HG02642 (cell line): ENCODE measurements at regions not wholly inside any gene's neighbourhood (a gene's known extent, or its start where the extent isn't known, plus 50 kb on each side); places are given as distances from the start of the nearest gene placed in this dataset.

Experiments
- ATAC-seq: cut with Tn5 transposase; IDR thresholded peaks from one replicate; pipeline ENCODE4 v1.9.1; 2021; ENCODE audit warnings: mild to moderate bottlenecking; ENCODE audit not compliant: unreplicated experiment, poor library complexity

DNA sequence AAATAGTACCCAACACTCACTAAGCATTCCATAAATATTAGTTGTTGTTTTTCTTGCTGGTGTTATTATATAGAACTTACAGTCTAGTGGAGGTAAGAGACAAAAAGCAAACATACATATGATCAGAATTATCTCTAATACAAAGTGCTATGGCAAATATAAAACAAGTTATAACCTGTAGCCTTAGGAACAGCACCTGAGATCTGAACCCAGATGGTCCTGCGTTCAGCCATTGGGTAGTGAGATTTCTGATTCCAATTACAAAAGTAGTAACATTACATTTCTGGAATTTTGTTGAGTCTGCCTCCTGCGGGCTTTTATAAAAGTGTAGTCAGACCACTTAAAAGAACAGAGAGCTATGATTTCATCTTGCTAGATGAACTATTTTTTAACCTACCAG is 242.9 kb upstream of the ZNF462 start:
- ATAC-seq: no peak

DNA sequence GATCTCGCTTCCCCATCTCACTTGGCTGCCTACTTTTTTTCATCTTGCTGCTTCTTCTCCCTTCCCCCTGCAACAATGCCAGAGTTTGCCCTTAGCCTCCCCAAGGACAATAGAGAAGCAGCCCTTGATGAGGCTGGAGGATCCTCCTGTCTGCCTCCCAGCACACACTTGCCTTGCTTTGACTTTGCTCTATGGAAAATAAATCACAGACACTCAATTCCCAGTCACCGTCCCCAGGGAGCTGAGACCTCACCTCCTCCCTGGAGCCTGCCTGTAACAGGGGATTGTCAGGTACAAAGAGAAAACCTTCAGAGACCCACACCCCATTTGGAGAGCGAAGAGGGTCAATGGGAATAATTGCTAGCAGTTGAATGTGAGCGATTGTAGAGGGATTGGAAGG is 242.1 kb upstream of the ZNF462 start:
- ATAC-seq: no peak

DNA sequence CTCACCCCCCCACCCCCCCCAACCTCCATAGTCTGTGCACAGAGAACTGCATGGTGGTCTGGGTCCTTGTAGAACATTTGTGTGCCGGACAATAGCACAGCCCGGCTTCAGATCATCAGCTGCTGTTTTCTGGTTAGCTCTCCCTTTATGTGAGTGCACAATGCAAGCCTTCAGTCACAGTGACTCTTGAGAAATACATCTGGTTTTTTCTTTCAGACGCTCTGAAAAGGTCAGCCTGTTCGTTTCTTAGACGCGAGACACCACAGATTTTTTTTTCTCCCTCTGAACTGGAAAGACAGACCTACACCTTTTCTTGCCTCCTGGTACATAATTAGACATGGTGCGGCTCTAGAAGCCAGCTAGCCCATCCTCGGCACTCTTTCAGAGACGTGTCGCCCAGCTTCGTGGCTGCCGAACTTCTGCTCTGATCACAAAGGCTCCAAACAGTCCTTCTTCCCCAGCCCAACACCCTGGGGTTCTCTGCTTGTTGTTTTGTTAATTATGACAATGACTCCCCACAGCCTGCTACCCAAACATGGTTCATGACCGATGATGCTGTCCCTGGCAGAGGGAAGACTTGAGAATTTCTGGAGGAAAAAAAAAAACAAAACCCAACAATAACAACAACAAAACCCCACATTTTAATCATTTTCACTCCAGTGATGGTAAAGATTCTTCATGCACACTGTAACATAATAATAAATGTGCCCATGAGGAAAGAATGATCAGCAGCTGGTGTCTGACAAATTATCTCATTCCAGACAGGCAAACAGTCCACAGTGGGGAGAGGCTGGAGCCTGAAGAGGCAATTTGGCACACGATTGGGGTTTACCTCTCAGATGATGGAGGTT is 241.4 kb upstream of the ZNF462 start:
- no peak for ATAC-seq

DNA sequence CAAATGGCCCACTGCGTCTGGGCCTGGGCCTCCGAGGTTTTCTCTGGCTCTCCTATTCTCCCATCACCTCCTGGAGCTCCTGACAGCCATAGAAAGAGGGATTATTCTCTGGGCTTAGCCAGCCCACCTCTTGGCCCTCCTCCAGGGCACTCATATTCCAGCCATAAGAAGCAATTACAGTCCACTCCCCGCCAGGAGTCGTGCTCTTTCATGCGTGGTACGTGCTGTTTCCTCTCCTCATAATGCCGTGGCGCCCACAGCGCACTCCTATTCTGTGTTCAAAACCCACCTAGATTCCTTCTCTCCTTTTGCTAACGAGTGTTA is 240.8 kb upstream of the ZNF462 start:
- ATAC-seq: no peak

DNA sequence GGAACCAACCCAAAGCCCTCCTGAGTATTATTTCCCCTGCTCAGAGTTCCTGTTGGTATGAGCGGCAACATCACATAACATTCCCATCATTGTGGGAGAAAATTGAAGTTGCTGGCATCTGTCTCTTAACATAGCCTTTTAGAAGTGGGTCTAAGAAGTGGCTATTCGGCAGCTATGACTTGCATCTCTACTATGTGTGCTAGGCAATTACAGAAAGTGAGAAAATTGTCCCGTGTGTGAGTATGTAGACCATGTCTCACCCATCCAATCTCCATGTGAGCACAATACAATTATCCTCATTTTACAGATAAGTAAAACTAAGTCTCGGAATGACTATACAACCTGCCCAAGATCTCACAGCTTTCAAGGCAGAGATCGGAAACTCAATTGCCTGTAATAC is 239.4 kb upstream of the ZNF462 start:
- ATAC-seq: no peak

DNA sequence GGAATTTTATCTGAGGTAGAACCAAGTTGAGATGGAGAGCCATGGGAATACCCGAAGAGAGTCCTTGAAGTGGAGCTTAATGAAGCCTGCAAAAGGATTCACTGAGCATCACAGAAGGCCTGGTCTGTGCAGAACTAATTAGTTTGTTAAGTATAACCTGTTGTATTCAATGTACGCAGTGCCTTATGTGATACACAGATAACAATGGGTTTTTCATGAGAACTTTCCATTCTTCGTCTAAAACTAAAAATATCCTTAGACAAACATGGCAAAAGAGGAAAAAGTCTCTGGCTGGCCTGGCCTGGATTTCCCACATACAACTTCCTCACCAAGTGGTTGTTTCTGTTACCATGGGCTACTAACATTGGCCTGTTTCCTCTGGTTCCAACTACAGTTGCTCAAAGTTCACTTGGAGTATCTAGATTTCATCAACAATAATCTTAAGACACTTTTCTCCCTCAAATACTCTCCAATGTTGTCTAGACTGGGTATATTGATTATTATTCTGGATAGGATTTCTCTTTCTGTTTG is 237.6 kb upstream of the ZNF462 start:
- ATAC-seq: no peak

DNA sequence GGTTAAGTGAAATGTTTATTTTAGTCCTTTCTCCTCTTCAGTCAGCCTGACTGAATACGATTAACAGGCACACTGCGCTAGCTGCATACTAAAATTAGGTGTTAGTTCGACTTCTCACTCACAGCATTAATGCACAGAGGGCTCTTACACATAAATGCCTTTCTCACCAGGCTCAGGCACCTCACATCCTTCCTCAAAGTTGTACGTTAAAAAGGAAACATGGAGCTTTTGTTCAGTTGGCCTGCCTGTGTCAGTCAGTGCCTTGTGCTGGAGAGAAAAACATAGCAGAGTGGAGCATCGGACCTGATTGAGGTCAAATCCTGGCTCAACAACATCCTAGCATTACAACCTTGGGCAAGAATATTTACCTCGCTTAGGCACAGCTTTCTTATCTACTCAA is 236.0 kb upstream of the ZNF462 start:
- ATAC-seq: no peak

DNA sequence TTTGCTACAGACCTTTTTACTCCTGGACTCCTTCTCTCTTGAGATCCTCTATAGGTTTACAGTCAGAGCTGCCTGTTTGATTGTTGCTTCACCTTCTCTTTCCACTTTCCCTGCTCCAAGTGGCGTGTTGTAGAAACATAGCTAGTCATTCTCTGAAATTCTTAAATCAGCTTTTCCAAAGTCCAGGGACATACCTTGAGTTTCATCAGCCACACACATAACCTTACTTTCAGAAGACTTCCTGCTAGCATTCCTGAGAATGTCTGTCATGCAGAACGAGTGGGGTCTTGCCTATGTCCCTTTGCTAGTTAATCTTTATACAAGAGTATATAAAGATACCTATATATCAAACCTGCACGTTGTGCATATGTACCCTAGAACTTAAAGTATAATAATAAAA is 230.3 kb upstream of the ZNF462 start:
- no peak for ATAC-seq

DNA sequence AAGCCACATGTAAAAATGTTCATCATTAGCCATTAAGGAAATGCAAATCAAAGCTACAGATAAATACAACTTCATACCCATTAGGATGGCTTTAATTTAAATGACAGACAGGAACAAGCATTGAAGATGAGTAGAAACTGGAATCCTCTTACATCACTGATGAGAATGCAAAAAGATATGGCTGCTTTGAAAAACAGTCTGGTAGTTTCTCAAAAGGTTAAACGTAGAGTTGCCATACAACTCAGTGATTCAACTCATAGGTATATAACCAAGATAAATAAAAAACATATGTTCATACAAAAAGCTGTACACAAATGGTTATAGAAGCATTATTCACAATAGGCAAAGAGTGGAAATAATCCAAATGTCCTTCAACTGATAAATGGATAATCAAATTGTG is 228.8 kb upstream of the ZNF462 start:
- ATAC-seq: no peak

DNA sequence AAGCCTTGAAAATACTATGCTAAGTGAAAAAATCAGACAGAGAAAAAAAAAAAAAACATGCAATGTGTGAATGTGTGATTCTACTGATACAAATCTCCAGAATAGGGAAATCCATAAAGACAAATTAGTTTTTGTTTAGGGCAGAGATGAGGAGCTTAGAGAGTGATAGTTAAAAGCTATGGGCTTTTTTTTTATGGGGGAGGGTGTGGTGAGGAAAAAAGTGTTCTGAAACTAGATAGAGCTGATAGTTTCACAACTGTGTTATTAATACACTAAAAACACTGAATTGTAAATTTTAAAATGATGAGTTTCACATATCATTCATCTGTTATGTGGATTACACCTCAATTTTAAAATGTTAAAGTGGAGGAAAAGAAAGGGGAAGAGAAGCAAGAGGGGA is 228.3 kb upstream of the ZNF462 start:
- ATAC-seq: no peak

DNA sequence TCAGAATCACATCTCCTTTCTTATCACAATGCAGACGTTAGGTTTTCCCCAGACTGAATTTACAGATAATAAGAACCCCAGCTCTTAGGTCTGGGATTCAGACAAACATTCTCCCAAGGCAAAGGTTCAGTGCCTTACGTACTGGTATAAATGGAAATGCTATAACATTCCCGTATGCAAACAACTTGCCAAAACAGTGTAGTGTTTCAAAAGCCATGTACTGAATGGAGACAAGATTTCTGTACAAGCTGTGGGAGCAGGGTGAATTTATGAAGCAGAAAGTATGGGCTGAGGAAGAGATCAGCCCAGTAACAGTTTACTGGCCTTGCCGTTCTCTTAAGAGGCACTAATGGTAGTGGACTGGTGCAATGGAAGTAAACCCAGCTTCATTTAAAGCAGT is 225.5 kb upstream of the ZNF462 start:
- ATAC-seq: no peak

DNA sequence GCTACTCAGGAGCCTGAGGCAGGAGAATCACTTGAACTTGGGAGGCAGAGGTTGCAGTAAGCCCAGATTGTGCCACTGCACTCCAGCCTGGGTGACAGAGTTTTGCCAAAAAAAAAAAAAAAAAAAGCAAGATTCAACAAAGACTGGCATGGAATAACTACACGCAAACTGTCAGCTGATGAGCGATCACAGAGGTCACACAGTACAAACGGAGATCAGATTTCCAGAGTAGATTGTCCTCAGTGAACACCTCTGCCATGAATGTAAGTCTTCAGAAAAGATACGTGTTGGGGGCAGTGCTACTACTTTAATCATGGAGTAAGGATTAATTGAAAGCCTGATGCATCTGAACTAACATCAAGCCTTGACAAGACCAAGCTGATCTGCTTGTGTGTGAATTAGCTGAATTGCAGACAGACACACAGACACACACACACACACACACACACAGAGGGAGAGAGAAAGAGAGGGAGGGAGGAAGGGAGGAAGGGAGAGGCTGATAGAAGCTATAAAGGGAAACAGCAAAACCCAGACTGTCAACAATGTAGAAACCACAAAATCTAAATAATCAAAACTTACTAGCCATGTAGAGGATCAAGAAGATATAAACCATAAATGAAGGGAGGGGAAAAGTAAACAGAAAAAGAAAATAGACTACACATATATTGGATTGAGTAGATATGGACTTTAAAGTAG is 222.9 kb upstream of the ZNF462 start:
- no peak for ATAC-seq

DNA sequence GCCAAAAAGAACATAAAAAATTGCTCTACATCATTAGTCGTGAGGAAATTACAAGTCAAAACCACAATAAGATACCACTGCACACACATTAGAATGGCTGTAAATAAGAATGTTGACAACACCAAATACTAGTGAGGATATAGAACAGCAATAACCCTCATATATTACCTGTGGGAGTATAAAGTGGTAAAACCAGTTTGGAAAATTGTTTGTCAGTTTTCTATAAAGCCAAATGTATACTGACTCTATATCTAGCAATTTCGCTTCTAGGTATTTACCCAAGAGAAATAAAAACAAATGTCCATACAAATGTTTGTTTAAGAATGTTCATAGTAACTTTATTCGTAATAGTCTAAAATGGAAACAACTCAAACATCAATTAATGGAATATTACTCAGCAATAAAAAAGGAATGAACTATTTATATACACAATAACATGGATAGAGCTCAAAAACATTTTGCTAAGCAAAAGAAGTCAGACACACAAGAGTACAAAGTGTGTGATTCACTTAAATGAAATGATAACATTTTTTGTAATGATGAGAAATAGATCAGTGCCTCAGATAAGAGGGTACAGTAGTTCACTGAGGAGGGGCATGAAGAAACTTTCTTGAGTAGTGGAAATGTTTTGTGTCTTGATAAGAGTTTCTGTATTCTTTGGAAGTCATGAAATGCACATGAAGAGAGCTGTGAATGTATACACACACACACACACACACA is 219.6 kb upstream of the ZNF462 start:
- no peak for ATAC-seq

DNA sequence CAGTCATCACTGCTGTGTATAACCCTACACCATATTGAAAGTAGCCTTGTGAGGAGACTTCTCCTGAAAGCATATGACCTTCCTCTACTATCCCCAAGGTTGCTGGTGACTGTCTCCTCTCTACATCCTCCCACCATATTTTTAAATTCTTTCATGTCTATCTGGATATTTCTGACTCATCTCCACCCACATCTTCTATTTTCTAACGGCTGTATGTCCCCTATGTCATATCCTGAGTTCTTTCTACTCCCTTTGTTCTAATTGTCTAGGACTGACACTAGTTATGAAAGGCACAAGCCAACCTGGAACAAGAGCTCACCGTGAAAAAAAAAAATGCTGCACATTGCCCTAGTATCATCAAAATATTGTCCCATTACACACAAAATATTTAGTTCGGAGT is 218.3 kb upstream of the ZNF462 start:
- ATAC-seq: no peak

DNA sequence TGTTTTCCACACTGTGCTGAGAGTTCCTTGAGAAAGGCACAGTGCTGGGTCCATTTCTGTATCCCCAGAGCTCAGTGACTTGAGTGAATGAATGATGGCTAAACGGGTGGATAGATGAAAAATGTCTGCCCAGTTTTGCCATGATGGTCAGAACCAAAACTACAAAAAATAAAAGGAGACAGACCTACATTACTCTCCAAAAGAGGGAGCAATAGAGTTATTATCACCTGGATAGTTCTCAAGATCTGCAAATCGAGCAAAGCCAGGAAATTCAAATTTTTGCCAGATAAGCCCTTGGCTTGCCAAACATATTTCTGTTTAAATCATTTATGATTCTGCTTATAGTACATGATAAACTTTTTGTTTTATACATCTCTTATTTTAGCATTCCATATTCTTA is 214.2 kb upstream of the ZNF462 start:
- ATAC-seq: no peak

DNA sequence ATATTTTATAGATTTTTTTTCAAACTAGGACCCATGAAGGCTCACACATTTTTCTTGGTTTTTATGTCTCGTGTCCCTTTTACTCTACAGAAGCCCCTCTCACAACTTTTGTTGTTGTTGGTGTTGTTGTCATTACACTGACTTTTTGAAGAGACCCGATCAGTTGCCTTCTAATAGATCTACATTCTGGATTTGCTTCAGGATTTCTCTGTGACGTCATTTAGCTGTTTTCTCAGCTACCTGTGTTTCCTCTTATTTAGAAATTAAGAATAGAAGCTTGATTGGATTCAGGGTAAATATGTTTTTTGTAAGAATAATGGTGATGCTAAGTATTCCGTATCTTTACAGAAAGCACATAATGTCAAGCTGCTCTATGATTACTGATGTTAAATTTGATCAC is 213.3 kb upstream of the ZNF462 start:
- ATAC-seq: no peak

DNA sequence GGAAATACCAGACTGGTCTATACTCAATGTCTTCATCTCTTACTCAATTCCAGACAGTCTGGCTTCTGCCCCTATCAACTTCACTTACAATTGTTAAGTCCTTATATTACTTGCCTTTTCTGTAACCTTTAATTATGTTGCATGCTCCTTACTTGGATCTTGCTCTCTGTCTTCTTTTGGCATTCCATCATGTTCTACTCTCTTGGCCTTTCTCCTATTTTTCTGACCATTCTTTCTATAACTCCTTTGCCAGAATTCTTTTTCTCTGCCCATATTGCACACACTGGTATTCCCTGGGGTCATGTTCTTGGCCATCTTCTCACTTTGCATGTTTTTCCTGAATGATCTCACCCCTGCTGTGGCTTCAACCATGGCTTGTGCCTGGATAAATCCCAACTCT is 209.8 kb upstream of the ZNF462 start:
- ATAC-seq: no peak

DNA sequence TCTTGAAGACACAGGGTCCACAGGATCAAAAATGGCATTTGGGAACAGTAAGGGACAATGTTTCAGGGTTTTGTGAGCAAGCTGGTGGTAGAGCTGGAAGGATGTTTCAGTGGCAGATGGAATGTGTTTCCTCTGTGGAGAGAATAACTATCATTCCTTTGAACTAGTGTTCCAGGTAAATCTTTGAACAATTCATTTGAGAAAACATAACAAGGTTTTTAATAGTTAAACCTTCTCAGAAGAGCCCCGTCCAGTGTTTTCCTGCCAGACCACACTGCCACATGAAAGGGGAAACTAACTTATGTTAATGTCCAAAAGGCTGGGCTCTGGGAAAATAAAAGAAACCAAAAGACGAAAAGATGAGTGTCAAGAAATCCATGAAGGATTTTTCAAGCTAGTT is 207.0 kb upstream of the ZNF462 start:
- no peak for ATAC-seq

DNA sequence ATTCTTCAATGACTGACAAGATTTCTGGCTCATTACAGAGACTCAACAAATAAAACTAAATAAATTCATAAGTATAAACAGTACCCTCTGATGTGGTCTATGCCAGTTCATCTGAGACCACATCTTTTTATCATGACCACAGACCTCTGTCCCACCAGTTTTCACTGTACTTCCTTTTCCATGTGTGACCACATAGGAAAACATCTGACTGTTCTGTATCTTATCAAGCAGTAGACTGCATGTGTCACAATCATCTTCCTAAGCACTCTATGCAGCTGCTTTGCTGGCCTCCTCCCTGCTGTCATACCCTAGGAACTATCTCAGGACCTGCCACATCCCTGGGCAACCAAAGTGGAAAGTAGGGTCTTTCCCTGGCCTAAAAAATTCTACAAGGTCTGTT is 205.0 kb upstream of the ZNF462 start:
- no peak for ATAC-seq

DNA sequence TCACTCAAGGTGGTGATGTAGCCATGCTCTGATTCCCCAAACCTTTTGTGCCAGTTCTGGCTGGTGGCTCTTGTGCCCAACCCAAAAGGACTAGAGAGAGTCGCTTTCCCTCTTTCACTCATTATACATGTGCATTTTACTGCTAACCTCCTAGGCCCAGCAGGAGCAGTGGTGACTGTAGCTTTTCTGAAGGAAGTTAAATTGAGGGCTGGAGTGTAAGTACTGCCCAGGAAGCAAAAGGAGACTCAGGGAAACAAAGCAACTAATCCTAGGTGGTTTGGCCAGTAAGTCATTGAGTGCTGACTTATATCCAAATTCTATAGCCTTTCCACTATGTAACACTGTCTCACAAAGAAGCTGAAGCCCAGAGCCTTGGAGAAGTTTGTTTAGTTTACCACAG is 194.4 kb upstream of the ZNF462 start:
- ATAC-seq: no peak

DNA sequence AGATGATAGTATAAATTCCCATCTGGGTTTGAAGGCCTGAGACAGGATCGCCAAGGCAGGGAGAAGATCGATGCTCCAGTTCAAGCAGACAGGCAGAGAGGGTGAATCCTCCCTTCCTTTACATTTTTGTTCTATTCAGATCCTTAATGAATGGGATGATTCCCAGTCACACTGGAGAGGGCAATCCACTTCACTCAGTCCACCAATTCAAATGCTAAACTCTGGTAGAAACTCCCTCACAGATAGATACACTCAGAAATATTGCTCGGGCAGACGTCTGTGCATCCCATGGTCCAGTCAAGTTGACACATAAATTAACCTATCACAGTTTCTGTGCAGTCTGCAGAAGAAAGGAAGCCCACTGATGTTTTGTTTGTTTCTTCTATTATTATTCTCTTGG is 193.1 kb upstream of the ZNF462 start:
- ATAC-seq: no peak
